NCI-H510A (cell line): ENCODE measurements at regions not wholly inside any gene's neighbourhood (a gene's known extent, or its start where the extent isn't known, plus 50 kb on each side); places are given as distances from the start of the nearest gene placed in this dataset.

Experiments
- DNase-seq: peaks from one replicate; lab custom pipeline; 2025; lab: John Stamatoyannopoulos, UW

DNA sequence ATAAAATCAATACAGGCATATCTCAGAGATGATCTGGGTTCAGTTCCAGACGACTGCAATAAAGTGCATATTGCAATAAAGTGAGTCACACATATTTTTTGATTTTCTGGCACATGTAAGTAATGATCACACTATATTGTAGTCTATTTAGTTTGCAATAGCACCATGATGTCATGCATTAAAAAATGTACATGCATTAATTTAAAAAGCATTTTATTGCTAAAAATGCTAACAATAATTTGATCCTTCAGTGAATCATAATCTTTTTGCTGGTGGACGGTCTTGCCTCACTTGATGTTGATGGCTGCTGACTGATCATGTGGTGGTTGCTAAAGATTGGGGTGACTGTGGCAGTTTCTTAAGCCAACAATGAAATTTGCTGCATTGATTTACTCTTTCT lies 511.1 kb downstream of the OTOL1 start:
- DNase-seq: no peak

GRCh38 chr3:162012633-162013032 lies 516.0 kb downstream of the OTOL1 start:
- no peak for DNase-seq

DNA sequence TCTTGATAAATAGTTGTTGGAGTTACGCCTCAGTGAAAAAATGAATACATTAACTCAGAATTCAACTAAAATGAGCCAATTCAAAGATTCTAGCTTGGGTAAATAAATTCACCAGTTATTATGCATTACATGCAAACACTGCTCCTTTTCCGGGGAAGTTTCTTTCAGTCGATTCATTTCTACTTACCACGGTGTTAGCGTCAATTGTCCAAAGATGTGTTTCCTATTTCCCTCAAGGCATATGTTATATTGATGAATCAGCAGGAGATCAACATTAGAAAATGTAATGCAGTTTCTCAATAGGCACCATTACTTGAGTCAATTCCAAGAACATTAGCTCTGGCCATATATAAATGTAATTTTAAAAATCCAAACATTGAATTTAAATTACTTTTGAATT lies 517.7 kb downstream of the OTOL1 start:
- DNase-seq: no peak

DNA sequence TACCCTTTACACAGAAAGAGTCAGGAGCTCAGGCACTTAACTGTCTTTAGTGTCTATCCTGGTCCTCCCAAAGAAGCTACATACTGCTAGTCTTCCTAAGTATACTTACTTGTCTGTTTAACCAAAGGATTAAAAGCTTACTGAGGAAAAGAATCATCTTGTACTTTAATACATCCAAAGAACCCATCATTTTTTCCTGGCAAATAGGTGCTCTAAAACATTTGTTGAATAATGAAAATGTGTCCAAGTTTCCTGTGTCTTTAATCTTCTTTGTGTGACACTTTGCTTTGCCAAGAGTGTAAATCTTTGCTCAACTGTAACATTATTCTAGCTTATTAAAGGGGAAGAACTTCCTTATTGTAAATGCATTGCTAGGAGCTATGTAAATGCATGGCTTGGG lies 519.2 kb downstream of the OTOL1 start:
- no peak for DNase-seq

- DNase-seq: no peak
Observed at GRCh38 chr3:162019817-162020216, 523.2 kb downstream of the OTOL1 start.

DNA sequence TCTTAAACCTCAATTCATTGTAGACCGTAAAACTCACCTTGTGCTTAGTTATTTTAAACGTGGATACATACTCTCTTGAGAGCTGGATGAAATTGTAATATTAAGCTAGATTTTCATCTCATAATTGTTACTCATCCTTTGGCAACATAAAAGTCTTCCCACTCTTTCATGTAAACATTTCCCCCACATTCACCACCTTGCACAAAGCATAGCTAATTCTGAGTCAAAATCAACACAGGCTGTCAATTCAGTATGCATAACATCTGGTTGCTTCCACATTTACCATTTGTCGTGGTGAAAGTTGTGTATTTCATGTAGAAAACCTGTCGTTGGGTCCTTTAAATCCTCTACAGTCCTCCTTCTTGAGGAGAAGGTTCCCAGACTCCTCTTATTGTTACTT lies 524.6 kb downstream of the OTOL1 start:
- DNase-seq: no peak

DNA sequence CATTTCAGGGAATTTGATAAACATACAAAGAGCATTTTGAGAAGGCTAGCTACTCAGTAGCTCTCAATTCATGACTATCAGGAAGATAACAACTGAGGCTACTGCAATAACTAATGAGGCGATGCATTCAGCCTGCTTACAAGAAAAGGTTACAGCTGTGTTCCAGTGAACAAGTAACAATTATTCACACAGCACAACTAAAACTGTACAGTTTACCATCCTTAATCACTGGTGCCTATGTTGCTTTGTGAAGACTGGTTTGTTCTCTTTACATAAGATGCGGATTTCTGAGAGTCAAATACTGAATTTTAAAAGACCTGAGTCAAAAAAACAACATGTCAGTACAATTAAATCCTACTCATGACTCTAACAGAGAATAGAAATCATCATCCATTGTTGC lies 526.3 kb downstream of the OTOL1 start:
- no peak for DNase-seq

GRCh38 chr3:162029736-162030135 lies 533.1 kb downstream of the OTOL1 start:
- DNase-seq: no peak

DNA sequence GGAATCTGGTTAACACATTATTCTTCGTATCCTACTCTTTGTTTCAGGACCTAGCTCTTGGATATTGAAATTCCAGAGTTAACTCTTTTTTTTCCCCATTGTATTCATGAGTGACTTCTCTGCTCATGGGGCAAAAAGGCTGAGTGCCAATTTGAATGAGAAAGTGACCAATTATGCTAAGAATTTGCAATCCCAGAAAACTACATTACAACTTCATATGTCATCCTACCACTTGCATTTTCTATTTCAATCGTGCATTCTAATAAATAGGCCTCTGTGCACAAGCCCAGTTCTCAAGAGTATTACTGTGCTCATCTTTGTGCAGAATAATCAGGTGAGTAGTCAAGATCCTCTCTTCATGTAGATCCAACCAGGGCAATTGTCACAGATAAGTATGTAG lies 537.8 kb downstream of the OTOL1 start:
- DNase-seq: no peak

DNA sequence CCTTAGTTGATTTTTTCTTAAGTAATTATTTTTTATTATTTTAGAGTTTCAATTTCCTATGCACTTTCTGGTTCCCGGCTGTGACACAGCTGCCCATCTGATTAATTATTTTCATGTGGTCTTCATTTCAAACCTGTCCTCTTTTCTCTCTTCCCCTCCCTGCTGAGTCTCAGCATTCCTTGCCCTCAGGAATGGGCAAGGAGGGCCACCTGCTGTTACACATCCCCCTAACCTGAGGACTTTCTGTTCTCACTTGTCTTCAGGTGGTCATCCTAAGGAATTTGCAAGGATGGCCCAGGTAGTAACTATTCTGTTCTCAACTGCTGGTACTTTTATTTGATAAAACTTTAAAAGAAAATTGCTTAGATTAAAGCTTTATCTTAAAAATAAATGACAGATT lies 545.0 kb downstream of the OTOL1 start:
- no peak for DNase-seq

DNA sequence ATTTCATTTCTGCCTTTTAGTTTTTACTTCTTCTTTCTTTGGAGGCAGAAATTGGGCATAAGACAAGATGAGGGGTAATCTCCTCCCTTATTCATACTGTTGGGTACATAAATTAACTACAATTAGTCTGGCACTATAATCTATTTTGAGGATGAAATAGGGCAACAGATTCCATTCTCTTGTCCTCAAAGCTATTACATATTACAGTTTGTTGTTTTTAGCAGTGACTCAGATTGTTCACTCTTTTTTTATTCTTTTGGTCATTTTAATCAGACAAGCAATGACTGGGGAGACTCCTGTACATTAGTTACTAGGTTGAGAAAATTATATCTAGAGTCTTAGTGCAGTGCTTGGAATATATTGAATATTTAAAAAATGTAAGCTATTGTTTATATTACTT lies 556.0 kb downstream of the OTOL1 start:
- no peak for DNase-seq

DNA sequence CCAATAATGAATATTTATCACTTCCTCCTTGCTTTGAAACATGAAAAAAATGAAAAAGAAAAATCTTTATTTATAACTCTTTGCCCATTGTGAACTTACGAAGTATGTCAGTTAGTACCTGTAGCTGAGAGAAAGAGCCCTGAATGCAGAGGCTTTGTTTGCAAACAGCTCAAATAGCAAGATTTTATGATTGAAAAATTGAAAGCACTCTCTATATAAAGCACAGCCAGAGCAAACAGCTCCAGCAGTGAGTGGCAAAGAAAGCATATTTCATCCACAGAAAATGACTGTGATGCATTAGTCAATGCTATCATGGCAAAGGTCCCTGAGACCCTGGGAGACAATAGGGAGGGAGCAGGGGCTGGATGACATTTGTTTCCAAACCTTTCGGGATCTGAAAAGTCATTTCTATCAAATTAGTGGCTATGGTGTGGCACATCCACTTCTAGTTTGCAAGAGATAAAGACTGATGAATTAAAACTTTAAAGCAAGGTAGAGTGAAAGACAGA lies 576.1 kb downstream of the OTOL1 start:
- DNase-seq: no peak

GRCh38 chr3:162073422-162073975 lies 576.9 kb downstream of the OTOL1 start:
- DNase-seq: no peak

- no peak for DNase-seq
Observed at GRCh38 chr3:162077108-162077507, 580.5 kb downstream of the OTOL1 start.

DNA sequence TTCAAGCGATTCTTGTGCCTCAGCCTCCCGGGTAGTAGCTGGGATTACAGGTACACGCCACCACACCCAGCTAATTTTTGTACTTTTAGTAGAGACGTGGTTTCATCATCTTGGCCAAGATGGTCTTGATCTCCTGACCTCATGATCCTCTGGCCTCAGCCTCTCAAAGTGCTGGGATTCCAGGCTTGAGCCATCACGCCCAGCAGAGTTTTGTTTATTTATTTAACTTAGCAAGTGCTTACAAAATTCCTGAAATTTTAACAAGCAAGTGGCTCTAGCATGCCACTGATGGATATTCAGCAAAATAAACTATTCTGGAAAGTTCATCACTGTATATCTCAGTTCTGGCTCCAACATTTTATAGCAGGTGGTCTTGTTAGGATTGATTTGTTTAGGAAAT lies 585.9 kb downstream of the OTOL1 start:
- no peak for DNase-seq

DNA sequence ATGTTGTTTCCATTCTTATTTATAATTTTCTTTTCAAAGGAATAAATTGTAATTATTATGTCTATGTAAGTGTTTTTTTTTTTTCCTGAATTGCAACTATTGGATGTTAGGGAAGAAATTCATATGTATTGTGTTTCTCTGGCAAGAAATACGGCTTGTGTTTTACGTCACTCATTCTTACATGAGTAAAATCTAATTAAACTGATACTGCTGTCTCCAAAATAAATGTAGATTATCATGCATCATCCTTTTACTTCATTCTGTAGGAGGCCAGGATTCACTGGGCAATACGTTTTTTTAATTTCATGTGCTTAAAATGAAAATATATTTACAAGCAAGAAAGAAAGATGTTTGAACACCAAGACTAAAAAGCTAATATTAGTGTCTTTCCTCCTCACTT lies 590.8 kb downstream of the OTOL1 start:
- DNase-seq: no peak

- no peak for DNase-seq
Observed at GRCh38 chr3:162092751-162093150, 596.1 kb downstream of the OTOL1 start.

DNA sequence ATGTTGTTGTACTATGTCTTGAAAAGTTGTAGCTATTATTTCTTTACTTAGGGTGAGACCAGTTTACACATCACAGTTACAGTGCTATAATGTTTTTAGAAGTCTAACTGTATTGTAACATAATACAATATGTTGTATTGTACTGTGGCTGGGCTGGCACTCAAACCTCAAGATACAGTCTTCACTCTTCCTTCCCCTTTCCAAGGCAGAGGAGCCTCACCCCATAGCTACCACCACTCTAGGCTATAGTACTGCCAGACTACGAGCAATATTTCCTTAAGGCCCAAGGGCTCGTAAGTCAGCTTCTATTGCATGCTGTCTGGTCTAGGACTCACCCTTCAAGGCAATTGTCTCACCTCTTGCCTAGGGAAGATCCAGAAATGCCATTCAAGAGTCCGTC lies 597.7 kb downstream of the OTOL1 start:
- no peak for DNase-seq

DNA sequence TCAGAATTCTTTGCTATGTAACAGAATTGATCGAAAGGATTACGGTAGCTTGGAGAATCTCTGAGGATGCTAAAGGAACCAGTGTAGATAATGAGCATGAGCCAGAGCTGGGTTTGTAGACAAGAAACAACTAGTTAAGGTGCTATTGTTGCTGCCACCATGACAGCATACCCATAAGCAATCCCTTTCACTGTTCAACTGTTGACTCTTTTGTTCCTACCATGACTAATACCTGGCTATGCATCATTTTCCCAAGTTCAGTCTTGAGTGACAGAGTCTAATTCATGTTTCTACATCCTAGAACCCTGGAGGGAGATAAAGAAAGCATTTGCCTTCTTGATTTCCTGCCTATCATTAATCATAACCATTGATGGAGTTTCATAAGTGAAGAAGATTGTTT lies 600.3 kb downstream of the OTOL1 start:
- DNase-seq: no peak

DNA sequence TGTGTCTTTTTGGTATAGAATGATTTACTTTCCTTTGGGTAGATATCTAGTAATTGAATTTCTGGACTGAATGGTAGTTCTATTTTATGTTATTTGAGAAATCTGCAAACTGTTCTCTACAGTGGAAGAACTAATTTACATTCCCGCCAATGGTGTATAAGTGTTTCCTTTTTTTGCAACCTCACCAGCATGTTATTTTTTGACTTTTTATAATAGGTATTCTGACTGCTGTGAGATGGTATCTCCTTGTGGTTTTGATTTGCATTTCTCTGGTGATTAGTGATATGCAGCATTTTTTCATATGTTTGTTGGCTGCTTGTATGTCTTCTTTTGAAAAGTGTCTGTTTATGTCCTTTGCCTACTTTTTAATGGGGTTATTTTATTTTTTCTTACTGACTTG lies 607.2 kb downstream of the OTOL1 start:
- no peak for DNase-seq

- DNase-seq: no peak
Observed at GRCh38 chr3:162111861-162112260, 615.3 kb downstream of the OTOL1 start.

DNA sequence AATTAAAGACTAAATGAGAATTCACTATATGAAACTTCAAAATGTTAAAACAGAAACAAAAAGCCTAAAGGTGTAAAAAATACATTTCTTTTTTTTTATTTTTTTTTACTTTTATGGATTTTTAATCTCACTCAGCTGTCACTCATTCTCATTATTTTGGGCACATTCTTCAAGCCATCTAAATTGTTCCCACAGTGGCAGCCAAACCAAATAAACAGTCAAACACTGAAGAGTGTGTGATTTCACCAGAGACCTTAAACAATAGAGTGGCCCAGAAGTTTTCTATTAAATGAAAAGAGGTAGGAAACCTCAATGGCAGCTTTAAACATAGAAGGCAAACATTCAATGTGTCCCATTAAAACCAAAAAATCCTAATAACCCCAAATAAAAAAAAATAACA lies 616.1 kb downstream of the OTOL1 start:
- DNase-seq: no peak

- DNase-seq: no peak
Observed at GRCh38 chr3:162117961-162118360, 621.4 kb downstream of the OTOL1 start.

- no peak for DNase-seq
Observed at GRCh38 chr3:162119651-162120050, 623.0 kb downstream of the OTOL1 start.

DNA sequence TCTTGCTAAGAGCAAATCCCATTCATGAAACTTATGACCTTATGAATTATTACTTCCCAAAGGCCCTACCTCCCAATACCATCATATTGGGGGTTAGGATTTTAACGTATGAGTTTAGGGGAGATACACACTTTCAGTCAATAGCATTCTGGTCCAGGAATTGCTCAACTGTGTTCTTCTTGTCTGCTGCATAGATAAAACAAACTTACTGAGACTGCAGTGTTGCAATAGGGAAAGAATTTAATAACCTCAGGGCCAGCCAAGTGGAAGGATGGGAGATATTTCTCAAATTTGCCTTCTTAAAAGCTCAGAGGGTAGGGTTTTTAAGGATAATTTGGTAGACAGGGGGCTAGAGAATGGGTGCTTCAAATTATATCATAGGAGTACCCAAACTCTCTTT lies 625.8 kb downstream of the OTOL1 start:
- DNase-seq: no peak
